Small intestine (tissue), 7 donors: ENCODE measurements at regions not wholly inside any gene's neighbourhood (a gene's known extent, or its start where the extent isn't known, plus 50 kb on each side); places are given as distances from the start of the nearest gene placed in this dataset.

Source experiments
- DNase-seq, 2 donors: peaks; one replicate each; pipeline versions ENCODE4 v3.0.0 to v3.0.0-alpha.2; 2013
- FAIRE-seq: peaks from 2 replicates; lab custom pipeline; 2012; peaks lifted over from hg19 to GRCh38; lab: Jason Lieb, UNC
- H3K27ac ChIP-seq, 3 donors: one replicate each; pipeline ENCODE4 v1.5.1; 2013; ENCODE audit warnings: low read length in 2 of 3, mild to moderate bottlenecking in 2 of 3, control low read depth in 1 of 3, inconsistent platforms in 1 of 3, low read depth in 1 of 3, moderate library complexity in 1 of 3
- H3K27me3 ChIP-seq, 3 donors: one replicate each; pipeline ENCODE4 v1.6.1; 2013; ENCODE audit warnings: low read length in 3 of 3, inconsistent platforms in 1 of 3; ENCODE audit not compliant: control insufficient read depth in 3 of 3, insufficient read depth in 3 of 3
- H3K36me3 ChIP-seq, 3 donors: one replicate each; pipeline ENCODE4 v1.6.1; 2013; ENCODE audit warnings: low read length in 3 of 3, inconsistent platforms in 1 of 3, low read depth in 1 of 3, mild to moderate bottlenecking in 1 of 3, moderate library complexity in 1 of 3; ENCODE audit not compliant: control insufficient read depth in 3 of 3, insufficient read depth in 2 of 3
- H3K4me1 ChIP-seq, 3 donors: one replicate each; pipeline ENCODE4 v1.6.1; 2013; ENCODE audit warnings: low read length in 2 of 3, inconsistent platforms in 1 of 3, low read depth in 1 of 3, mild to moderate bottlenecking in 1 of 3, moderate library complexity in 1 of 3; ENCODE audit not compliant: control insufficient read depth in 3 of 3, insufficient read depth in 2 of 3
- H3K4me3 ChIP-seq, 3 donors: one replicate each; pipeline ENCODE4 v1.5.1; 2013; ENCODE audit warnings: low read length in 3 of 3, control low read depth in 1 of 3, inconsistent platforms in 1 of 3, low read depth in 1 of 3, mild to moderate bottlenecking in 1 of 3, moderate library complexity in 1 of 3
- H3K9me3 ChIP-seq, 2 donors: one replicate each; pipeline ENCODE4 v1.6.1; 2013; ENCODE audit warnings: low read depth in 1 of 2, low read length in 1 of 2; ENCODE audit not compliant: control insufficient read depth in 2 of 2, insufficient read depth in 1 of 2
- WGBS, 3 donors: extraction: QIAGEN DNeasy Blood & Tissue Kit; methylation state at CpG; one replicate each; pipeline ENCODE4 v1.1.7; 2013; 5-methylcytosine and 5-hydroxymethylcytosine counted together
- donor health status: healthy with polysubstance abuse.
- donor health status: control.
- donor health status: control.
- donor health status: Bipolar disorder and iron deficiency.
- donor health status: healthy.

GRCh38 chr5:85204289-85204688, 819.6 kb upstream of the EDIL3 start:
- 84 to 95% (median 93%) methylated on average over 11 of the region's 11 CpGs for WGBS, 3 donors
- no peak overlapping the region for H3K4me3 ChIP-seq
- no peaks in the 10 kb centered on the region for H3K4me1 ChIP-seq
- H3K27ac ChIP-seq, result no peak overlapping the region
- DNase-seq (no peak), FAIRE-seq (no peak)
- no peaks in the 10 kb centered on the region for H3K27me3 ChIP-seq
- no peaks in the 10 kb centered on the region for H3K36me3 ChIP-seq
- no peaks in the 10 kb centered on the region for H3K9me3 ChIP-seq

- no peak for FAIRE-seq
- no peaks in the 10 kb centered on the region for H3K36me3 ChIP-seq
- 53 to 73% (median 56%) methylated on average over 1 of the region's 1 CpG for WGBS, 3 donors
Measured at GRCh38 chr5:85205430-85205829, 820.8 kb upstream of the EDIL3 start.

GRCh38 chr5:85225388-85225787, 840.7 kb upstream of the EDIL3 start:
- H3K27ac ChIP-seq, result no peak overlapping the region
- DNase-seq (no peak), FAIRE-seq (no peak)
- no peaks in the 10 kb centered on the region for H3K4me1 ChIP-seq
- H3K9me3 ChIP-seq, result peaks cover 0 to 2% of the 10 kb centered on the region in 2 donors
- H3K36me3 ChIP-seq, result no peaks in the 10 kb centered on the region
- 88 to 91% (median 89%) methylated on average over 1 of the region's 1 CpG for WGBS, 3 donors
- H3K27me3 ChIP-seq, result no peaks in the 10 kb centered on the region
- H3K4me3 ChIP-seq, result no peak overlapping the region

More at GRCh38 chr5:85205430-85205829, 820.8 kb upstream of the EDIL3 start:
- Histone ChIP-seq H3K27ac (no peak overlapping the region), H3K27me3 (no peaks in the 10 kb centered on the region), H3K9me3 (no peaks in the 10 kb centered on the region), H3K4me1 (no peaks in the 10 kb centered on the region), H3K4me3 (no peak overlapping the region)
- DNase-seq, result no peak

- H3K4me3 ChIP-seq, result no peak overlapping the region
- H3K9me3 ChIP-seq, result peaks cover 0 to 25% of the 10 kb centered on the region in 2 donors
- no peaks in the 10 kb centered on the region for H3K4me1 ChIP-seq
- DNase-seq (no peak), FAIRE-seq (no peak)
- no peaks in the 10 kb centered on the region for H3K36me3 ChIP-seq
- H3K27ac ChIP-seq, result no peak overlapping the region
- no peaks in the 10 kb centered on the region for H3K27me3 ChIP-seq
- 54 to 79% (median 63%) methylated on average over 2 of the region's 2 CpGs for WGBS, 3 donors
Measured at GRCh38 chr5:85249204-85249603, 864.5 kb upstream of the EDIL3 start.

GRCh38 chr5:85263125-85263524, 878.4 kb upstream of the EDIL3 start:
- H3K4me3 ChIP-seq, result no peak overlapping the region
- no peaks in the 10 kb centered on the region for H3K4me1 ChIP-seq
- no peak overlapping the region for H3K27ac ChIP-seq
- 64 to 71% (median 71%) methylated on average over 2 of the region's 2 CpGs for WGBS, 3 donors
- H3K27me3 ChIP-seq, result no peaks in the 10 kb centered on the region
- no peak for FAIRE-seq
- no peak for DNase-seq
- no peaks in the 10 kb centered on the region for H3K36me3 ChIP-seq
- no peaks in the 10 kb centered on the region for H3K9me3 ChIP-seq

GRCh38 chr5:85266692-85267091, 882.0 kb upstream of the EDIL3 start:
- WGBS, 3 donors, result 71 to 89% (median 73%) methylated on average over 1 of the region's 1 CpG
- no peaks in the 10 kb centered on the region for H3K9me3 ChIP-seq

GRCh38 chr5:85268194-85268593, 883.5 kb upstream of the EDIL3 start:
- WGBS, 3 donors, result 36 to 50% (median 40%) methylated on average over 2 of the region's 2 CpGs
- Histone ChIP-seq H3K4me3 (no peak overlapping the region), H3K4me1 (no peaks in the 10 kb centered on the region), H3K9me3 (no peaks in the 10 kb centered on the region), H3K36me3 (no peaks in the 10 kb centered on the region), H3K27me3 (no peaks in the 10 kb centered on the region), H3K27ac (no peak overlapping the region)
- DNase-seq, result no peak
- FAIRE-seq, result no peak

More at GRCh38 chr5:85266692-85267091, 882.0 kb upstream of the EDIL3 start:
- no peaks in the 10 kb centered on the region for H3K4me1 ChIP-seq
- no peak overlapping the region for H3K4me3 ChIP-seq
- H3K27me3 ChIP-seq, result no peaks in the 10 kb centered on the region
- H3K27ac ChIP-seq, result no peak overlapping the region
- FAIRE-seq, result no peak
- DNase-seq, result no peak
- H3K36me3 ChIP-seq, result no peaks in the 10 kb centered on the region

- Histone ChIP-seq H3K4me1 (no peaks in the 10 kb centered on the region), H3K27ac (no peak overlapping the region), H3K36me3 (no peaks in the 10 kb centered on the region), H3K4me3 (no peak overlapping the region), H3K9me3 (no peaks in the 10 kb centered on the region), H3K27me3 (no peaks in the 10 kb centered on the region)
- FAIRE-seq (no peak), DNase-seq (no peak)
- 74 to 88% (median 84%) methylated on average over 1 of the region's 1 CpG for WGBS, 3 donors
Measured at GRCh38 chr5:85278193-85278592, 893.5 kb upstream of the EDIL3 start.

- FAIRE-seq (no peak), DNase-seq (no peak)
- Histone ChIP-seq H3K27ac (no peak overlapping the region), H3K4me3 (no peak overlapping the region), H3K27me3 (no peaks in the 10 kb centered on the region), H3K4me1 (no peaks in the 10 kb centered on the region), H3K36me3 (no peaks in the 10 kb centered on the region), H3K9me3 (no peaks in the 10 kb centered on the region)
- 68 to 84% (median 77%) methylated on average over 3 of the region's 3 CpGs for WGBS, 3 donors
Measured at GRCh38 chr5:85288914-85289313, 904.2 kb upstream of the EDIL3 start.
